Stomach smooth muscle (tissue), 2 donors: ENCODE measurements at regions not wholly inside any gene's neighbourhood (a gene's known extent, or its start where the extent isn't known, plus 50 kb on each side); places are given as distances from the start of the nearest gene placed in this dataset.

Experiments used
- H3K27ac ChIP-seq: one replicate; pipeline ENCODE4 v1.7.0; 2013; ENCODE audit warnings: mild to moderate bottlenecking, low read length, inconsistent platforms
- H3K27me3 ChIP-seq, 2 donors: one replicate each; pipeline ENCODE4 v1.7.0; 2013; ENCODE audit warnings: low read length in 2 of 2; ENCODE audit not compliant: insufficient read depth in 2 of 2, control insufficient read depth in 1 of 2
- H3K36me3 ChIP-seq, 2 donors: one replicate each; pipeline ENCODE4 v1.7.0; 2013; ENCODE audit warnings: low read length in 2 of 2; ENCODE audit not compliant: control insufficient read depth in 2 of 2, insufficient read depth in 2 of 2
- H3K4me1 ChIP-seq: one replicate; pipeline ENCODE4 v1.7.0; 2013; ENCODE audit warnings: low read length; ENCODE audit not compliant: control insufficient read depth, insufficient read depth
- H3K4me3 ChIP-seq, 2 donors: one replicate each; pipeline ENCODE4 v1.7.0; 2013; ENCODE audit warnings: low read length in 2 of 2
- H3K9ac ChIP-seq, 2 donors: one replicate each; pipeline ENCODE4 v1.7.0; 2013; ENCODE audit warnings: low read length in 2 of 2, mild to moderate bottlenecking in 1 of 2
- H3K9me3 ChIP-seq, 2 donors: one replicate each; pipeline ENCODE4 v1.7.0; 2013; ENCODE audit warnings: low read length in 2 of 2; ENCODE audit not compliant: control insufficient read depth in 2 of 2
- donor health status: healthy.
- donor health status: Pancreatic carcinoma.

DNA sequence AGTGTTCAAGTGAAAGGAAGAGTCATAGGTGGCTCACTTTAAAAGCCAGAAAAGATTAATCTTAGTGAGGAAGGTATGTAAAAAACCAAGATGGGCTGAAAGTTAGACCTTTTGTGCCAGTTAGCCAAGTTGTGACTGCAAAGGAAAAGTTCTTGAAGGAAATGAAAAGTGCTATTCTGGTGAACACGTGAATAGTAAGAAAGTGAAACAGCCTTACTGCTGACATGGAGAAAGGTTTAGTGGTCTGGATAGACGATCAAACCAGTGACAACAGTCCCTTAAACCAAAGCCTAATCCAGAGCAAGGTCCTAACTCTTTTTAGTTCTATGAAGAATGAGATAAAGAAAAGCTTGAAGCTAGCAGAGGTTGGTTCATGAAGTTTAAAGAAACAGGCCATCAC lies 106.4 kb downstream of the CTH start:
- no peak overlapping the region for H3K9ac ChIP-seq
- no peaks in the 10 kb centered on the region for H3K36me3 ChIP-seq
- no peaks in the 10 kb centered on the region for H3K9me3 ChIP-seq
- no peak overlapping the region for H3K27ac ChIP-seq
- H3K27me3 ChIP-seq, result no peaks in the 10 kb centered on the region
- no peaks in the 10 kb centered on the region for H3K4me1 ChIP-seq
- no peak overlapping the region for H3K4me3 ChIP-seq

DNA sequence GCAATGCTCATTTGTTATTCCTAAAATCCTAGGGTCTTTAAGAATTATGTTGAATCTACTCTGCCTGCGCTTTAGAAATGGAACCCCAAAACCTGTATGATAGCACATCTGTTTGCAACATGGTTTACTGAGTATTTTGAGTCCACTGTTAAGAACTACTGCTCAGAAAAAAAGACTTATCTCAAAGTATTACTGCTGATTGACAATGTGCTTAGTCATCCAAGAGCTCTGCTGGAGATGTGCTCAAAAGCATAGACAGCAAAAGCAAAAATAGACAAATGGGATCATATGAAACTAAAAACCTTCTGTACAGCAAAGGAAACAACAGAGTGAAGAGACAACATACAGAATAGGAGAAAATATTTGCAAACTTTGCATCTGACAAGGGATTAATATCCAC lies 107.0 kb downstream of the CTH start:
- H3K27me3 ChIP-seq, result no peaks in the 10 kb centered on the region

DNA sequence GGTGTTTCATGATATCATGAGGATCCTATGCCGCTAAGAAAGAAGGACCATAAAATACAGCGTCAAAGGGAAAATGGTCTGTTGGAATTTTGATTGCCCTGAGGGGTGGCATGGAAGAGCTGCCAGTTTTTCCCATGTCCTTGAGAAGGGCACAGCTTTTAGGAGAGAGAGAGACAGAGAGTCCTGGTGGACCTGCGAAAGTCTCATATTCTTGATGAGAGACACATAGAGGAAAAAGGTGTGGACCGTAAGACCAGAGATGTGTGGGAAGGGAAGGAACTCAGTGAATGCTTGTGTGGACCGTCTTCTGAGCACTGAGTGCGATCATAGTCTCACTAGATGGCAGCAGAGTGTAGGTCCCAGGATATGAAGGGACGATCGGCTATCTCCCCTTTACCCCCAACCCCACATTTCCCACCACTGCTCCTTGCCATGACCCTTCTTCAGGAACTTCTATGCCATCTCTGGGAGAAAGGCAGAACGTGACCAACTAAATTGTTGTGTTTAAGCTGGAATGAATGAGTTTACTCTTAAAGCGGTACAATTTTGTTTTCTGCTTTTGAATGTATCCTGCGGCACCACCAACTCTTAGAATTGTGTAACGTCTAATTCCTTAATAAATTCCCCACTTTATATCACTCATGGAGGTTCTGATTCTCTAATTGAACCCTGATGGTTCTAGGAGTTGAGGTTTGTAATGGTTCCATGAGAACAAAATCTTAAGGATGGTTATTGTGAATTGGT lies 117.7 kb downstream of the CTH start:
- Histone ChIP-seq H3K36me3 (no peaks in the 10 kb centered on the region), H3K4me3 (no peak overlapping the region), H3K9ac (no peak overlapping the region), H3K27ac (no peak overlapping the region), H3K9me3 (no peaks in the 10 kb centered on the region), H3K27me3 (no peaks in the 10 kb centered on the region), H3K4me1 (no peaks in the 10 kb centered on the region)

More for the DNA sequence above, 107.0 kb downstream of the CTH start:
- no peak overlapping the region for H3K4me3 ChIP-seq
- no peaks in the 10 kb centered on the region for H3K36me3 ChIP-seq
- H3K27ac ChIP-seq, result no peak overlapping the region
- no peaks in the 10 kb centered on the region for H3K4me1 ChIP-seq
- no peak overlapping the region for H3K9ac ChIP-seq
- H3K9me3 ChIP-seq, result no peaks in the 10 kb centered on the region

DNA sequence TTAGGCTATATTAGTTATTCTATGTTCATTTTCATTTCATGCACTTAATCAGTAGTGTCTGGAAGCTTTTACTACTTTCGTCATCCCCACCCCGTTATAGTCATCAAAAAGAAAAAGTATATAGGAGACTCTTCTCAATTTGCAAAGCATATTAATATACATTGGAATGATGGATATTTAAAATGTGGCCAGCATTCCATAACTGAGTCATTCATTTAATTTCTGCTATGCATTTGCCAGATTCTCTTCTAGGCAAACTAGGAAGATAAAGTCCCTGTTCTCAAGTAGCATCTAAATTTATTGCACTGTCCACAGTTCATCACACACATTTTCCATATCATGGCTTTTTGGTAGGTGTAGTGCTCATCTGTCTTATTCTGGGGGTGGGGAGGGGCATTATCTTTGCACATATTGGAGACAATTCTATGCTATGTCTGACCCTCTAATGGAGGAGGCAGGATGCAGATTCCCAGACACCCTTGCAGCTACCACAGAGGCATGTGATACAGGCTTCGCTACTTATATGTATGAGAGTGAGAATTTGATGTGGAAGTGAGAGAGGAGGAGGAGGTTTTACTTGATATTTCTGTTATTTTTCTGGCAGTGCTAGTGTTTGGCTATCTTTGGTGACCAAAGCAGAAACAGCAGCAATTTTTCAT lies 125.8 kb downstream of the CTH start:
- Histone ChIP-seq H3K27ac (no peak overlapping the region), H3K4me3 (no peak overlapping the region), H3K9me3 (no peaks in the 10 kb centered on the region), H3K36me3 (no peaks in the 10 kb centered on the region), H3K4me1 (no peaks in the 10 kb centered on the region), H3K27me3 (no peaks in the 10 kb centered on the region), H3K9ac (no peak overlapping the region)

DNA sequence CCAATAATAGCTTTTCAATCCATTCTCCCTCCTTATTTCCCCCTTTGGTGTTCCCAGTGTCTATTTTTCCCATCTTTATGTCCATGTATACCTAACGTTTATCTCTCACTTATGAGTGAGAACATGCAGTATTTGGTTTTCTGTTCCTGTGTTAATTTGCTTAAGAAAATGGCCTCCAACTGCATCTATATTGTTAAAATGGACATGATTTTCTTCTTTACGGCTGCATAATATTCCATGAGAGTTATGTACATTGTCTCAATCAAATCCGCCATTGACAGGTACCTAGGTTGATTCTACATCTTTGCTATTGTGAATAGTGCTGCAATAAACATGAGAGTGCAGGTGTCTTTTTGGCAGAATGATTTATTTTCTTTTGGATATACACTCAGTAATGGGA lies 126.7 kb downstream of the CTH start:
- Histone ChIP-seq H3K9me3 (no peaks in the 10 kb centered on the region), H3K36me3 (no peaks in the 10 kb centered on the region), H3K4me1 (no peaks in the 10 kb centered on the region), H3K27me3 (no peaks in the 10 kb centered on the region), H3K27ac (no peak overlapping the region), H3K4me3 (no peak overlapping the region), H3K9ac (no peak overlapping the region)

DNA sequence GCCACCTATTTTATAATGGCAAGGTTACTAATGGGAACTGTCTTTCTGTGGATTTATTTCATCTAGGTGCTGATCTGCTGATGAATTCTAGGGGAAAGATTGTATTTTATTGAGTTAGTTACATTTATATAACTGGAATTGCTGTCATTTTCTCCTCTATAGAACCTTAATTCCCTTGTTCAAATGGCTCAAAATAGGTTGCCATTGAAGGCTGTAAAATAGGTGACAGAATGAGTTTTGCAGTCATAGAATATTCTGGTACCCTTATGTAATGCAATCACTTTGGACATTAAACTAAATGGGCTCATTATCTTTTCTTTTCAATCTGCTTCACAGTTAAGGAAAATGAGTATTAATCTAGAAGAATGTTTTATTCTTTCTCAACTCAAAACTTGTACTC lies 131.0 kb downstream of the CTH start:
- no peak overlapping the region for H3K27ac ChIP-seq
- no peaks in the 10 kb centered on the region for H3K36me3 ChIP-seq
- no peak overlapping the region for H3K4me3 ChIP-seq
- no peaks in the 10 kb centered on the region for H3K9me3 ChIP-seq
- H3K9ac ChIP-seq, result no peak overlapping the region
- H3K4me1 ChIP-seq, result no peaks in the 10 kb centered on the region
- no peaks in the 10 kb centered on the region for H3K27me3 ChIP-seq

DNA sequence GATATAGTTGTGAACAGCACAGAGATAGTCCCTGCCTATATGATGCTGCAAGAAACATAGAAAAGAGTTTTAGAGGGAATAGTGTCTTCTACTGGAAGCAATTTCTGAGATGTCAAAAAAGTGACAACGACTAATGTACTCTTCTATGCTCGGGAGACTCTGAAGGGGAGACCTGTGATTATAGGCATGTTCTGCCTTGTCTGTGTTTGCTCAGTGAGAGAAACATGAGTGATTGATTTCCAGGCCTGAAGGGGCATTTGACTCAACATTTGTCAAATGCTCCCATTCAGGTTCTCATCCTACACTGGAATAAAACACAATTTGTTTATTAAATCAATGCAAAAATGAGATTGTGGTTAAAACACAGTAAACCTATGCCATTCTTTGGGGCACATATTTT lies 131.8 kb downstream of the CTH start:
- no peak overlapping the region for H3K9ac ChIP-seq
- H3K27me3 ChIP-seq, result no peaks in the 10 kb centered on the region
- no peak overlapping the region for H3K4me3 ChIP-seq
- no peak overlapping the region for H3K27ac ChIP-seq
- no peaks in the 10 kb centered on the region for H3K36me3 ChIP-seq
- H3K9me3 ChIP-seq, result no peaks in the 10 kb centered on the region
- no peaks in the 10 kb centered on the region for H3K4me1 ChIP-seq

DNA sequence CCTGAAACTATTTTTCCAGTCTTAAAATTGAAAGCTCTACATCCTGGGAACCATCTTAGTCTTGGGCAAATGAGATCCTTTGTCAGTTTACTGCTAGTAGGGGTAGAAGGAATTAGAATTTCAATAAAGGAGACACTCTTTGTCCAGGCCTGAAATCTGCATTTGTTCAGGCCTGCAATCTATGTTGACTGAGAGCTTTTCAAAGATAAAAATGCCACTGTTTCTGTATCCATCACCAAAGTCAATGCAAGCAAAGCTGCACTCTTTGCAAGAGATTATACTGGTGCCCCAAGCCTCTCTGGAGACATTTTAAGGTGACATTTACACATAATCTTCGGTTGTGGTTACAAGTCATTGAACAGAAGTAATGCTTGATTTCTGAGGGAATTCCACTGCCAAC lies 135.7 kb downstream of the CTH start:
- no peaks in the 10 kb centered on the region for H3K4me1 ChIP-seq
- H3K9me3 ChIP-seq, result no peaks in the 10 kb centered on the region
- H3K4me3 ChIP-seq, result no peak overlapping the region
- H3K27ac ChIP-seq, result no peak overlapping the region
- no peaks in the 10 kb centered on the region for H3K27me3 ChIP-seq
- no peak overlapping the region for H3K9ac ChIP-seq
- no peaks in the 10 kb centered on the region for H3K36me3 ChIP-seq

DNA sequence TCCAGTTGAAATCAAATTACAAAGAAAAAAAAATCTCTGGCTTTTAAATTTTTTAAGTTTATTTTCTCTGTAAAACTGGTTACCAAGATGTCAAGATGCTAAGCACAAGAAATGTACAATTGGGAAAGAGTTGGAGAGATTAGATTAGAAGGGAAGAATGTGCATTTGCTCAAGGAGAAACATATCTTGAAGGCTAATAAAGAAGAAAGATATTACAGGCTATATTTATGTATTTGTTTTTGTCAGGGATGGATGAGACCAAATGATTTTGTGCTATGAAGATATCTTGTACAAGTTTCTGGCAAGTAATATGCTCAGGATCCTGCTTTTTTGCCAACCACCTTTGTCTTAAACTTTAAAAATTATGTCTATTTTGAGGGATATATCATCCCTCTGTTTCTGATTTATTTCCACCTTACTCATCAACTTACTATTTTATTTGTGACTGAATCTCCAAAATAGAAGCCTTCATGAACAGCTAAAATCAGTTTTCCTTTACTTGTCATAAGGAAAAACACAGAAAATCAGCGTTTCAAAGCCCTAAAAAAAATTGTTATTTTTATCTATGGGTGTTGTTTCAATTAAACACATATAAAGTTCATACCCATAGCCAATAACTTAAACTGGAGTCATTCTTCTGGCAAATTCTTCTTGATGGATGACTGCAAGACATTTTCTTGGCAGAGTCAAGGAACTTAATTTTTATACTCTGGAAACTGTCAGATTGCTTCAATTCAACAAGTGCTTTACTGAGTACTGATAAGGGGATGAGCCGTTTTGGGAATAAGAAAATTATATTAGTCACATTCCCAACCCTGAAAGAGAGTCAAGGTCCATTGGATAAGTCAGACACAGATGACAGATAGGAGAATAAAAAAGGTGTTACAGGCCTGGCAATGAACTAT lies 141.8 kb downstream of the CTH start:
- no peak overlapping the region for H3K27ac ChIP-seq
- no peaks in the 10 kb centered on the region for H3K36me3 ChIP-seq
- H3K27me3 ChIP-seq, result no peaks in the 10 kb centered on the region
- H3K9me3 ChIP-seq, result no peaks in the 10 kb centered on the region
- H3K9ac ChIP-seq, result no peak overlapping the region
- no peaks in the 10 kb centered on the region for H3K4me1 ChIP-seq
- no peak overlapping the region for H3K4me3 ChIP-seq

DNA sequence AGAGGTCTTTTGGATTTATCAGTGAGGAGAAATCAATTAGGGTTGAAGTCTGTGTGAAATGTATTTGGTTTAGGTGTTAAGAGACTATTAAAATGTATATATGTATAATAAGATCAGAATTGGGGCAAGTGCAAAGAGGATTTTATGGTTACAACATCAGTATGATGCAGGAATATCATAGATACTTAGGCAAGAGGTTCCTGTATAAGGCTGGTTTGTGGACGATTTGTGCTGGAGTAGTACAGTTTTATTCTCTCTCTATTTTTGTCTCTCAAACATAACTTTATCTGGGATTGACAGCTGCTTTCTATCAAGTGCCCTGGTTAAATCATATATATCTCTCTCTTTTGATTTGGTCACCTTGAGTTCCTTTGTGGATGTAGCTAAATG lies 142.5 kb downstream of the CTH start:
- no peak overlapping the region for H3K9ac ChIP-seq
- no peaks in the 10 kb centered on the region for H3K36me3 ChIP-seq
- no peaks in the 10 kb centered on the region for H3K27me3 ChIP-seq
- H3K27ac ChIP-seq, result no peak overlapping the region
- H3K4me1 ChIP-seq, result no peaks in the 10 kb centered on the region
- no peak overlapping the region for H3K4me3 ChIP-seq
- no peaks in the 10 kb centered on the region for H3K9me3 ChIP-seq
